MM.1S (cell line): ENCODE measurements at regions not wholly inside any gene's neighbourhood (a gene's known extent, or its start where the extent isn't known, plus 50 kb on each side); places are given as distances from the start of the nearest gene placed in this dataset.

Experiments
- DNase-seq: peaks from one replicate; pipeline ENCODE4 v3.0.0-alpha.2; 2015
- H2AFZ ChIP-seq: fragments of 300-600 bp; sonication (generic); 2 replicates; pipeline ENCODE4 v1.6.0; 2016; ENCODE audit warnings: antibody characterized with exemption, low read length
- H3F3A ChIP-seq: fragments of 300-600 bp; sonication (generic); 2 replicates; pipeline ENCODE4 v1.6.1; 2016; ENCODE audit warnings: mild to moderate bottlenecking, antibody characterized with exemption, low read length, moderate library complexity, mixed read lengths; ENCODE audit not compliant: insufficient read depth
- H3K27ac ChIP-seq: fragments of 300-600 bp; sonication (generic); 2 replicates; pipeline ENCODE4 v1.5.1; 2016; ENCODE audit warnings: mild to moderate bottlenecking, low read length
- H3K27me3 ChIP-seq: fragments of 300-600 bp; sonication (generic); replicated peaks from 2 replicates; pipeline ENCODE4 v1.6.0; 2016; ENCODE audit warnings: low read length; ENCODE audit not compliant: insufficient read depth
- H3K36me3 ChIP-seq: fragments of 300-600 bp; sonication (generic); replicated peaks from 2 replicates; pipeline ENCODE4 v1.6.1; 2016; ENCODE audit warnings: mild to moderate bottlenecking, low read length, mixed read lengths; ENCODE audit not compliant: insufficient read depth
- H3K4me1 ChIP-seq: fragments of 300-600 bp; sonication (generic); 2 replicates; pipeline ENCODE4 v1.6.1; 2016; ENCODE audit warnings: low read length, mixed read lengths
- H3K4me2 ChIP-seq: fragments of 300-600 bp; sonication (generic); 2 replicates; pipeline ENCODE4 v1.6.0; 2016; ENCODE audit warnings: low read depth, low read length
- H3K4me3 ChIP-seq: fragments of 300-600 bp; sonication (generic); 2 replicates; pipeline ENCODE4 v1.5.1; 2016; ENCODE audit warnings: low read length, mixed read lengths
- H3K79me2 ChIP-seq: fragments of 300-600 bp; sonication (generic); 2 replicates; pipeline ENCODE4 v1.6.1; 2016; ENCODE audit warnings: mixed run types, low read length, mixed read lengths
- H3K9ac ChIP-seq: fragments of 300-600 bp; sonication (generic); 2 replicates; pipeline ENCODE4 v1.6.1; 2016; ENCODE audit warnings: low read length, mixed read lengths
- H3K9me2 ChIP-seq: fragments of 300-600 bp; sonication (generic); replicated peaks from 2 replicates; pipeline ENCODE4 v1.6.1; 2016; ENCODE audit warnings: mild to moderate bottlenecking, low read length, mixed read lengths; ENCODE audit not compliant: insufficient read depth
- H3K9me3 ChIP-seq: fragments of 300-600 bp; sonication (generic); replicated peaks from 2 replicates; pipeline ENCODE4 v1.6.1; 2016; ENCODE audit warnings: mild to moderate bottlenecking, low read length, mixed read lengths; ENCODE audit not compliant: insufficient read depth
- H4K20me1 ChIP-seq: fragments of 300-600 bp; sonication (generic); 2 replicates; pipeline ENCODE4 v1.6.1; 2016; ENCODE audit warnings: mild to moderate bottlenecking, low read length, moderate library complexity, mixed read lengths; ENCODE audit not compliant: insufficient read depth
- CTCF ChIP-seq: fragments of 300-600 bp; sonication (generic); IDR thresholded peaks from 2 replicates; pipeline ENCODE4 v1.5.1; 2016; ENCODE audit warnings: antibody characterized with exemption, low read length, mixed read lengths
- EZH2 ChIP-seq: fragments of 300-600 bp; sonication (generic); optimal IDR thresholded peaks from 2 replicates; pipeline ENCODE3; 2017; ENCODE audit warnings: low read depth, mild to moderate bottlenecking, antibody characterized with exemption, low read length, mixed read lengths
- EZH2phosphoT487 ChIP-seq: fragments of 300-600 bp; sonication (generic); IDR thresholded peaks from 2 replicates; pipeline ENCODE4 v1.6.1; 2018; ENCODE audit warnings: antibody characterized with exemption, low read length

- Histone ChIP-seq H3K79me2 (no peaks in the 10 kb centered on the region), H3K9me2 (no peaks in the 10 kb centered on the region), H3F3A (peaks cover 7% of the 10 kb centered on the region; the same call in 1 of the 2 replicates), H3K36me3 (no peaks in the 10 kb centered on the region), H3K27ac (no peak overlapping the region), H4K20me1 (no peaks in the 10 kb centered on the region), H3K9me3 (no peaks in the 10 kb centered on the region), H3K27me3 (no peaks in the 10 kb centered on the region), H3K9ac (no peak overlapping the region), H2AFZ (no peak overlapping the region), H3K4me2 (no peak overlapping the region), H3K4me3 (no peak overlapping the region), H3K4me1 (peaks cover 23% of the 10 kb centered on the region)
- TF ChIP-seq CTCF (no peak), EZH2phosphoT487 (no peak), EZH2 (no peak)
- DNase-seq = no peak
Measured at GRCh38 chr4:104866809-104867208, 279.9 kb upstream of the TET2 start.

GRCh38 chr4:104868533-104868932 lies 278.1 kb upstream of the TET2 start:
- Histone ChIP-seq H3K4me3 (no peak overlapping the region), H3K79me2 (no peaks in the 10 kb centered on the region), H3K9ac (no peak overlapping the region), H3K27me3 (no peaks in the 10 kb centered on the region), H3F3A (peaks cover 7% of the 10 kb centered on the region; the same call in 1 of the 2 replicates), H3K9me3 (no peaks in the 10 kb centered on the region), H3K36me3 (no peaks in the 10 kb centered on the region), H3K9me2 (no peaks in the 10 kb centered on the region), H3K4me2 (peak overlapping the region; percentile 44; the same call in 1 of the 2 replicates), H4K20me1 (no peaks in the 10 kb centered on the region), H3K4me1 (peaks cover 23% of the 10 kb centered on the region), H2AFZ (no peak overlapping the region), H3K27ac (no peak overlapping the region)
- TF ChIP-seq EZH2 (no peak), CTCF (no peak), EZH2phosphoT487 (no peak)
- DNase-seq = no peak

GRCh38 chr4:104868958-104869357 lies 277.7 kb upstream of the TET2 start:
- Histone ChIP-seq H4K20me1 (no peaks in the 10 kb centered on the region), H3K4me1 (peaks cover 23% of the 10 kb centered on the region), H3K9ac (no peak overlapping the region), H3K4me2 (peak overlapping the region; percentile 44), H3K36me3 (no peaks in the 10 kb centered on the region), H3K4me3 (no peak overlapping the region), H3F3A (peaks cover 7% of the 10 kb centered on the region; the same call in 1 of the 2 replicates), H2AFZ (no peak overlapping the region), H3K27me3 (no peaks in the 10 kb centered on the region), H3K9me2 (no peaks in the 10 kb centered on the region), H3K27ac (no peak overlapping the region; the same call in 1 of the 2 replicates), H3K79me2 (no peaks in the 10 kb centered on the region), H3K9me3 (no peaks in the 10 kb centered on the region)
- no peak for TF ChIP-seq CTCF
- TF ChIP-seq EZH2phosphoT487 = no peak
- no peak for TF ChIP-seq EZH2
- DNase-seq = no peak
